ENCODE measurements at regions not wholly inside any gene's neighbourhood (a gene's known extent, or its start where the extent isn't known, plus 50 kb on each side); places are given as distances from the start of the nearest gene placed in this dataset.

GRCh38 chr6:9614778-9615177 lies 800.1 kb downstream of the TFAP2A start:
- FAIRE-seq = no peak
- in situ Hi-C loops (cut with HindIII; ENCODE audit: extremely low pct_ligation_motif_present, low pct_unique_long_range_greater_than_20kb) = no loop called here
- Histone ChIP-seq H3K36me3 (replicated peaks in 1 of 2; ENCODE audit: control insufficient read depth in 1 of 2, insufficient read depth in 2 of 2, low read length in 2 of 2) (no peaks in the 10 kb centered on the region), H3K27me3 (ENCODE audit: control insufficient read depth in 1 of 2, insufficient read depth in 2 of 2, low read length in 2 of 2) (no peaks in the 10 kb centered on the region), H3K9me3 (ENCODE audit: low read length) (peaks cover 28% of the 10 kb centered on the region), H3K4me3 (replicated peaks in 1 of 3; ENCODE audit: insufficient read depth in 1 of 3, low read depth in 2 of 3, low read length in 3 of 3) (no peak overlapping the region), H2AFZ (ENCODE audit: low read length) (no peak overlapping the region), H3K79me2 (ENCODE audit: insufficient read depth, low read length) (no peaks in the 10 kb centered on the region), H3K4me1 (ENCODE audit: insufficient read depth, low read length) (no peaks in the 10 kb centered on the region), H3K4me2 (ENCODE audit: low read depth, low read length) (no peak overlapping the region), H3K27ac (ENCODE audit: extremely low read length, insufficient read depth, low read length) (no peak overlapping the region), H4K20me1 (ENCODE audit: insufficient read depth, low read length) (no peaks in the 10 kb centered on the region), H3K9ac (ENCODE audit: insufficient read depth, low read depth, low read length) (no peak overlapping the region)
- ChIA-PET CTCF (ENCODE audit: low intra/inter-chr PET ratio, low total read pairs) (no interaction called here), POLR2A (no interaction called here)
- no TSS peak for BruUV-seq (replicated peaks)
- TF ChIP-seq ZNF598 (CRISPR knock-in tag; IDR thresholded peaks at IDR 0.05; ENCODE audit: borderline replicate concordance) (no peak), MYNN (CRISPR knock-in tag; IDR thresholded peaks at IDR 0.05; ENCODE audit: low read depth) (no peak), NPAS2 (CRISPR knock-in tag; IDR thresholded peaks at IDR 0.05; ENCODE audit: borderline replicate concordance) (no peak), ISL2 (CRISPR knock-in tag; IDR thresholded peaks at IDR 0.05) (no peak), SRSF4 (IDR thresholded peaks at IDR 0.05; ENCODE audit: low read depth, low read length, poor library complexity, severe bottlenecking) (no peak)
- intact Hi-C loops (cut with micrococcal nuclease; ENCODE audit: unreplicated experiment) = no loop called here
- no peak for DNase-seq (ENCODE audit: low spot score)
- WGBS (ENCODE audit: low lambda C conversion rate) = 14% methylated on average over 6 of the region's 6 CpGs
- no peak for ATAC-seq

- no peak for DNase-seq (ENCODE audit: low spot score)
- Histone ChIP-seq H3K4me3 (replicated peaks in 1 of 3; ENCODE audit: insufficient read depth in 1 of 3, low read depth in 2 of 3, low read length in 3 of 3) (no peak overlapping the region), H4K20me1 (ENCODE audit: insufficient read depth, low read length) (no peaks in the 10 kb centered on the region), H3K4me2 (ENCODE audit: low read depth, low read length) (no peak overlapping the region), H3K27ac (ENCODE audit: extremely low read length, insufficient read depth, low read length) (no peak overlapping the region), H3K9me3 (ENCODE audit: low read length) (peaks cover 22% of the 10 kb centered on the region; the same call in 1 of the 2 replicates), H3K9ac (ENCODE audit: insufficient read depth, low read depth, low read length) (no peak overlapping the region), H3K27me3 (ENCODE audit: control insufficient read depth in 1 of 2, insufficient read depth in 2 of 2, low read length in 2 of 2) (no peaks in the 10 kb centered on the region), H3K79me2 (ENCODE audit: insufficient read depth, low read length) (no peaks in the 10 kb centered on the region), H2AFZ (ENCODE audit: low read length) (no peak overlapping the region), H3K4me1 (ENCODE audit: insufficient read depth, low read length) (no peaks in the 10 kb centered on the region), H3K36me3 (replicated peaks in 1 of 2; ENCODE audit: control insufficient read depth in 1 of 2, insufficient read depth in 2 of 2, low read length in 2 of 2) (no peaks in the 10 kb centered on the region)
- no TSS peak for BruUV-seq (replicated peaks)
- no peak for FAIRE-seq
- POLR2A ChIA-PET = no interaction called here
- TF ChIP-seq SP4 (CRISPR knock-in tag; IDR thresholded peaks at IDR 0.05) (no peak), ZNF639 (CRISPR knock-in tag; conservative IDR thresholded peaks at IDR 0.05) (no peak), SRSF4 (IDR thresholded peaks at IDR 0.05; ENCODE audit: low read depth, low read length, poor library complexity, severe bottlenecking) (no peak), ZBTB8A (CRISPR knock-in tag; IDR thresholded peaks at IDR 0.05; ENCODE audit: borderline replicate concordance, low read depth) (no peak), ZNF569 (CRISPR knock-in tag; IDR thresholded peaks at IDR 0.05; ENCODE audit: borderline replicate concordance) (no peak), NFE2L2 (IDR thresholded peaks at IDR 0.05; ENCODE audit: low read length) (no peak), FOXJ3 (CRISPR knock-in tag; IDR thresholded peaks at IDR 0.05; ENCODE audit: borderline replicate concordance) (no peak), POLR2G (IDR thresholded peaks at IDR 0.05; ENCODE audit: low read depth, low read length) (no peak), ZKSCAN8 (CRISPR knock-in tag; IDR thresholded peaks at IDR 0.05; ENCODE audit: borderline replicate concordance) (no peak)
- intact Hi-C loops (cut with micrococcal nuclease; ENCODE audit: unreplicated experiment) (no loop called here), in situ Hi-C loops (cut with HindIII; ENCODE audit: extremely low pct_ligation_motif_present, low pct_unique_long_range_greater_than_20kb) (no loop called here)
- 0% methylated on average over 2 of the region's 2 CpGs for WGBS (ENCODE audit: low lambda C conversion rate)
- ATAC-seq = no peak
- CTCF ChIA-PET (ENCODE audit: low intra/inter-chr PET ratio, low total read pairs) = no interaction called here
Observed at GRCh38 chr6:9612489-9612888, 802.4 kb downstream of the TFAP2A start.

All from HepG2 (cell line).